HG02884 (cell line): ENCODE measurements at regions not wholly inside any gene's neighbourhood (a gene's known extent, or its start where the extent isn't known, plus 50 kb on each side); places are given as distances from the start of the nearest gene placed in this dataset.

ENCODE experiments used
- ATAC-seq: cut with Tn5 transposase; IDR thresholded peaks from one replicate; pipeline ENCODE4 v1.9.1; 2021; ENCODE audit warnings: mild to moderate bottlenecking, moderate library complexity; ENCODE audit not compliant: unreplicated experiment

GRCh38 chr2:47315475-47315874, 53.6 kb upstream of the EPCAM start:
- ATAC-seq = no peak

- no peak for ATAC-seq
Observed at GRCh38 chr2:47313728-47314127, 55.4 kb upstream of the EPCAM start.

- no peak for ATAC-seq
Observed at GRCh38 chr2:47313141-47313691, 55.9 kb upstream of the EPCAM start.

DNA sequence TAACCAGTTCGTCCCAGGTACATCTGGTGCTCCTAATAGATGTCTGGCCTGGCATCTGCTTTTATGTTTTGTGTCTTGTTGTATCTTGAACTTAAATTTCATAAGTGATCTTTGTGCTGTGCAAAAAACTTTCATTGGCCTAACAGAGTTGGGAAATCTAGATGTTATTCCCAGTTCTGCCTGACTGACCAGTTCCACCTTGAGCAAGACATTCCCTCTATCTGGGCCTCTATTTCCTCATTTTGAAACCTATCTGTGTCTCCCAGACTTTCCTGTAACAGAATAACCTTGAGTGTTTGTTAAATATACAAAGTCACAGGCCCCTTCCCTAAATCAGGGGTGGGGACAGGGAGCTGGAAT, 56.6 kb upstream of the EPCAM start:
- no peak for ATAC-seq

GRCh38 chr2:47311764-47312490, 57.2 kb upstream of the EPCAM start:
- no peak for ATAC-seq

DNA sequence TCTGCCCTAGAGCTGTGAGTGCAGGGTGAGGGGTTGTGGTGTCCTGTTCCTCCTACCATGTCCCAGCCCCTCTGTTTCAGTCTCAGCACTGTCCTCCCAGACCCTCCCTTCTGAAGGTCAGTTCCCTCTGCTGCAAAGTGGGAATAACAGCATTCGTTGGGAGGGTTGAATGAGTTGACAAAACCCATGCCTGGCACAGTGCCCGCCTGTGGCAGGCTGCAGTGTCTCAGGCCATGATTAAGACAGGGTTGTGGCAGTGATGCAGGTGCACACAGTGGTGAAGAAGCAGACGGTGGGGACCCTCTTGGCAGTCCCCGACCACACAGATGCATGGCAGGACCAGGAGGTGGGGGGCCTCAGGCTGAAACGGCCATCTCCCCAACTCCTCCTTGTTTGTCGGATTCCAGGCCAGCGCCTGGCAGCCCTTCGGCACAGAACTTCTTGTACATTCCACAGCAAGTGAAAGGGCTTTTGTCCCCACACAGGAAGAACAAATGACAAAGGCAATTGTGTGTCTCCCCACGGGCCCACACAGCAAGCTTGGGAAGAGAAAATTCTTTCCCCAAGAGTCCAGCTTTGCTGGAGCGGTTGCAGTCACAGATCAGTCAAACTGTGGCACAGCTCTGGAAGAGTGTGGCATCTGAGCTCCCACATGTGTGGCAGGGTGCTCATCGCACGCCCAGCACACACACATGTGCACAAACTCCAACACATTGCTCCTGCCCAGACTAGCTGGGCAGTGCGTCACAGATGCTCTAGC, 58.1 kb upstream of the EPCAM start:
- ATAC-seq = no peak

GRCh38 chr2:47309952-47310800, 58.9 kb upstream of the EPCAM start:
- ATAC-seq = peak; percentile 86

DNA sequence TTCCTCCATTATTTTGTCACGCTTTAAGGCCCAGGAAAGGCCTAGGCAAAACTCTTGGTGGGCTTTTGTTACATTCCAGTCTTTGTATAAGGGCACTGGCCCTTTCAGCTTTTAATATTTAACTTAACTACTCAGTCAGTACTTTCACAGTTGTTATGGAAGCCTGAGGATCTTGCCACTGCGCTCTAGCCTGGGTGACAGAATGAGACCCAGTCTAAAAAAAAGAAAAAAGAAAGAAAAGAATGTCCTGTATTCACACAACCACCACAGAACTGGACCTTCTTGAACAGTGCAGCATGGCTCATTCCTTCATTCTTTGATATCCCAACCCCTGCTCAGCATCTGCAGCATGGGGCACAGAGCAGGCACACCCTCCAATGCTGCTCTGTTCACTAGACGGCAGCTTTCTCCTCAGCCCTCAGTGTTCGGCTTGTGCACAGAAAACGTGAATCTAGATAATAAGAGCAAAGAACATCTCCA, 59.6 kb upstream of the EPCAM start:
- no peak for ATAC-seq

DNA sequence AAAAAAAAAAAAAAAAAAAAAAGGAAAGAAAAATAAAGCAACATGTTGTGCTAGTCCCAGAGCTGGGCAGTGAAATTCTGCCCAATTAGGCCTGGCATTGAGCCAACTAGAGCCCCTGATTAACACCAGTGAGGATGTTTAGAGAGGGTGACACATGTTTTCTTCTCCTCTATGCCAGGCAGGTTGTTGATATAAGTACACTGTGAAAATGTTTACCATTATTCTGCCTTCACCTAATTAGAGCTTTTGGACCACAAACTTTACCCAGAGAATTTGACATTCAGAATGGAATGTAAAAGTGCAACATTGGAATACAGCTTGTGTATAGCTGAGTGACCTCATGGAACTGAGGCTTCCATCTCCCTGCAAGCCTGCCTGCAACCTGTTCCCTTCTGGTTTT, 62.0 kb upstream of the EPCAM start:
- ATAC-seq = no peak

DNA sequence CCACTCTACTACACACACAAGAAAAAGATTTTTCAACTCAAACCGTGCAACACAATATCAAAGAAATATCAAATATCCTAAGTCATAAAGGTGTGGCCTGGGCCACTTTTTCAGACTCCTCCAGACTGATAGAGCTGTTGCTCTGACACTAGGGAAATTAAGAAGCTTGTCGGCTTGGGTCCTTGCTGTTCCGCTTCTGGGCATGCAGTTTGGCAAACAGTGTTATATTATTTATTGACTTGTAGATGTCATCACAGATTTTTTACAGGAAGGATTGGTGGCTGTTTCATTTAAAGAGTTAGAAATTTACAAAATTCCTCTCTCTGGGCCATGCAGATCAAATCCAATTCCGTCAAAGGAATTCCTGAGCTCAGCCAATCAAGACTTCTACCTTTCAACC, 64.5 kb upstream of the EPCAM start:
- no peak for ATAC-seq

GRCh38 chr2:47303341-47304148, 65.6 kb upstream of the EPCAM start:
- ATAC-seq = no peak

- ATAC-seq = no peak
Observed at GRCh38 chr2:47302308-47302707, 66.8 kb upstream of the EPCAM start.

DNA sequence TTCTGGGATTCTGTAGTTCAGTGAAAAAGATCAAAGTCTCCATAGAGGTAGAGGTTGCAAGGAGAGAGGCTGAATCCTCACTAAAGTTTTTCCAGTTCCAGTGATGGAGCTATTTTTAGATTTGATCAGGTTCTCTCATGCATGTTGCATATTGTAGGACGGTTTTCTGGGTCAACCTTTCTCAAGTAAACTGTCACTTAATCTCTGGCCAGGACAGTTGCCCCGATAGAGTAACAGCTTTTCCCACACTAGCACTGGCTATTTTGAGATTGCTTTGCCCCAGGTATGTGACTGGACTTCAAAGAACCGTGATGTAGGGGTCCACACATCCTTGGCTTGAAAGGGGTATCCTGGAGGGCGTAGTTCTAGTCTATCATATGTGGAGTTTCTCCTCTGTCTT, 67.4 kb upstream of the EPCAM start:
- ATAC-seq = no peak

DNA sequence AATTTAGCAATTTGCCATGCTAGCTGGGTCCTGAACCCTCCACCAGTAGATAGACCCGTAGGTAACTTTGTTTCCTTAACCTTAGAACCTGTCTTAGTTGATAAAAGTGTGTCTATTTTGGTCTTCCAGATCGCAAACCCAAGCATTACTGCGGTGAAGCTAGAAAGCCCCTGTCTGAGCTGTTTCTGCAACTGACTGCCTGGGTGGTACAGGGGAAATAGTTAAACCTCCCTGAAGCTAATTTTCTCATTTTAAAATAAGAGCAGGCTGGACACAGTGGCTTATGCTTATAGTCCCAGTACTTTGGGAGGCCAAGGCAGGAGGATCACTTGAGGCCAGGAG, 67.9 kb upstream of the EPCAM start:
- ATAC-seq = peak; percentile 74

GRCh38 chr2:47300609-47301276, 68.4 kb upstream of the EPCAM start:
- ATAC-seq = peak; percentile 71

DNA sequence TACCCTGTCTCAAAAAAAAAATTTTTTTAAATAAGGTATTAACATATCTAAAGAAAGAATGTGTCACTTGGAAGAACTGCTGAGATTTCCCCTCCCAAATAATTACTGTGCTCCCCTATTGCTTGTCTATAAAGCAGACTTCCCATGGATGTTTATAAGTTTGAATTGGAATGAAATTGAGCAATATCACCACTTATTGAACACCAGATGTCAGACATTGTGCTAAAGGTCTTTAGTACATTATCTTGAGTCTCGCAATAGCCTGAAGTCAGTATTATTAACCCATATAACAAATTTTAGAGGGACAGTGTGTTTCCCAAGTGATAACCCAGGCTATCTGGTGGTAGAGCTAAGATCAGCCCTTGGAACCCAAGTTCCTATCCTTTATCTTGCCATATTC, 69.0 kb upstream of the EPCAM start:
- ATAC-seq = no peak

DNA sequence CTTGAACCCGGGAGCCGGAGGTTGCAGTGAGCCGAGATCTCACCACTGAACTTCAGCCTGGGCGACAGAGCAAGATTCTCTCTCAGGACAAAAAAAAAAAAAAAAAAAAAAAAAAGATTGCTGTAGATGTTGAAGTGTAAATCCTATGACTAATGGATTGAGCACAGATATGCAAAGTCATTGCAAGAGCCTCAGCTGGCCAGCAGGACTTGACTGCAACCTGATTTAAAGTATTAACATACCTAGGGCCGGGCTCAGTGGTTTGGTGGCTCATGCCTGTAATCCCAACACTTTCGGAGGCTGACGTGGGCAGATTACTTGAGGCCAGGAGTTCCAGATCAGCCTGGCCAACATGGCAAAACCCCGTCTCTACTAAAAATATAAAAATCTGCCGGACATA, 69.6 kb upstream of the EPCAM start:
- ATAC-seq = no peak

GRCh38 chr2:47298771-47299170, 70.3 kb upstream of the EPCAM start:
- ATAC-seq = no peak

DNA sequence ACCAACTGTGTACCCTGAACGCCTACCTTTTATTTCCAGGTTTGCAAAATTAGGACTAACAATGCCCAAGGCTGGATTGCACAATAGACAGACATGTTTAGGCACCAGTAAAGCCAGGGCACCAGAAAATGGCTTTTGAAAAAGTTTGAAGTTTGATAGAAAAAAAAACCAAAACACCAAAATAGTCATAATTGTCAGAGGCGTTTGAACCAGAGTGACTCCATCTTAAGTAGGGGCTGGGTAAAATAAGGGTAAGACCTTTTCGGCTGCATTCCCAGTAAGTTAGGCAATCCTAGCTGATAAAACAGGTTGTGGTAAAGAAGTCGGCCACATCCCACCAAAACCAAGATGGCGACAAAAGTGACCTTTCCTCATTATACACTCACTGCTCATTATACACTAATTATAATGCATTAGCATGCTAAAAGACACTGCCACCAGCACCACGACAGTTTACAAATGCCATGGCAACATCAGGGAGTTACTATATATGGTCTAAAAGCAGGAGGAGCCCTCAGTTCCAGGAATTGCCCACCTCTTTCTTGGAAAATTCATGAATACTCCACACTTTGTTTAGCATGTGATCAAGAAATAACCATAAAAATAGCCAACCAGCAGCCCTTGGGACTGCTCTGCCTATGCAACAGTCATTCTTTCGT, 71.2 kb upstream of the EPCAM start:
- no peak for ATAC-seq
